ENCODE measurements at regions not wholly inside any gene's neighbourhood (a gene's known extent, or its start where the extent isn't known, plus 50 kb on each side); places are given as distances from the start of the nearest gene placed in this dataset.

DNA sequence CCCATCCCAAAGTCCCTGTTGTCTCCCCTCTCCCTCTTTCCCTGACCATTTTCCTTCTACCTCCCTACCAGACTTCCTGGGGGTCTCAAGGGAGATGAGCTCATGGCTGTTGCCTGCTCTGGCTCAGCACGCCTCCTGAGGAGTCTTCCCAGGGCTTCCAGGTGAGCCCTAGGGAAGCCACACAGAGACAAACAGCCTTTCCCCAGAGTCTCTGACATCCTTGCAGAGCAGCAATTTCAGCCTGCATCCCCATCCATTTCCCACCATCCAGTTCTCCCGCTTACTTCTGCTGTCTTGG, 189.2 kb upstream of the LINGO1 start:
- Histone ChIP-seq H3K27me3 (ENCODE audit: control insufficient read depth, insufficient read depth, low read length) (peaks cover 10% of the 10 kb centered on the region; the same call in 1 of the 2 replicates), H3K4me1 (ENCODE audit: control insufficient read depth, insufficient read depth, low read length) (no peaks in the 10 kb centered on the region), H3K27ac (ENCODE audit: low read length) (no peak overlapping the region), H3K4me3 (ENCODE audit: low read depth in 2 of 2, low read length in 2 of 2) (no peak overlapping the region), H3K36me3 (ENCODE audit: control insufficient read depth, insufficient read depth, low read length) (no peaks in the 10 kb centered on the region), H3K9me3 (ENCODE audit: control insufficient read depth, insufficient read depth, low read depth, low read length) (no peaks in the 10 kb centered on the region)
- ChIA-PET POLR2A (interaction anchor here (0.6 kb wide), 1 partner anchor 106 kb away, joined by 7 read pairs; no protein-coding TSS in a partner anchor), CTCF (interaction anchor here (0.6 to 3.0 kb wide), 9 partner anchors 22 to 188 kb away, joined by 3 to 36 read pairs (median 4); partner anchors contain the start of gene LINGO1)
- ATAC-seq (no peak), DNase-seq (ENCODE audit: low read depth, low spot score) (no peak)
- intact Hi-C loops (cut with micrococcal nuclease; ENCODE audit: unreplicated experiment) (loop anchor here (1.0 kb wide), 1 partner anchor 189 kb away; no protein-coding TSS in a partner anchor), in situ Hi-C loops (cut with HindIII; ENCODE audit: low pct_unique_long_range_greater_than_20kb, low sequenced_read_pairs) (no loop called here)
- TF ChIP-seq SIN3A (IDR thresholded peaks at IDR 0.05; ENCODE audit: borderline replicate concordance, insufficient read depth, low read depth, low read length): no peak
- TF ChIP-seq, protein P1, sequence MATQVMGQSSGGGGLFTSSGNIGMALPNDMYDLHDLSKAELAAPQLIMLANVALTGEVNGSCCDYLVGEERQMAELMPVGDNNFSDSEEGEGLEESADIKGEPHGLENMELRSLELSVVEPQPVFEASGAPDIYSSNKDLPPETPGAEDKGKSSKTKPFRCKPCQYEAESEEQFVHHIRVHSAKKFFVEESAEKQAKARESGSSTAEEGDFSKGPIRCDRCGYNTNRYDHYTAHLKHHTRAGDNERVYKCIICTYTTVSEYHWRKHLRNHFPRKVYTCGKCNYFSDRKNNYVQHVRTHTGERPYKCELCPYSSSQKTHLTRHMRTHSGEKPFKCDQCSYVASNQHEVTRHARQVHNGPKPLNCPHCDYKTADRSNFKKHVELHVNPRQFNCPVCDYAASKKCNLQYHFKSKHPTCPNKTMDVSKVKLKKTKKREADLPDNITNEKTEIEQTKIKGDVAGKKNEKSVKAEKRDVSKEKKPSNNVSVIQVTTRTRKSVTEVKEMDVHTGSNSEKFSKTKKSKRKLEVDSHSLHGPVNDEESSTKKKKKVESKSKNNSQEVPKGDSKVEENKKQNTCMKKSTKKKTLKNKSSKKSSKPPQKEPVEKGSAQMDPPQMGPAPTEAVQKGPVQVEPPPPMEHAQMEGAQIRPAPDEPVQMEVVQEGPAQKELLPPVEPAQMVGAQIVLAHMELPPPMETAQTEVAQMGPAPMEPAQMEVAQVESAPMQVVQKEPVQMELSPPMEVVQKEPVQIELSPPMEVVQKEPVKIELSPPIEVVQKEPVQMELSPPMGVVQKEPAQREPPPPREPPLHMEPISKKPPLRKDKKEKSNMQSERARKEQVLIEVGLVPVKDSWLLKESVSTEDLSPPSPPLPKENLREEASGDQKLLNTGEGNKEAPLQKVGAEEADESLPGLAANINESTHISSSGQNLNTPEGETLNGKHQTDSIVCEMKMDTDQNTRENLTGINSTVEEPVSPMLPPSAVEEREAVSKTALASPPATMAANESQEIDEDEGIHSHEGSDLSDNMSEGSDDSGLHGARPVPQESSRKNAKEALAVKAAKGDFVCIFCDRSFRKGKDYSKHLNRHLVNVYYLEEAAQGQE (IDR thresholded peaks at IDR 0.05; ENCODE audit: insufficient read depth in 1 of 2, low read depth in 2 of 2, low read length in 1 of 2): no peak
- TF ChIP-seq, protein P2, sequence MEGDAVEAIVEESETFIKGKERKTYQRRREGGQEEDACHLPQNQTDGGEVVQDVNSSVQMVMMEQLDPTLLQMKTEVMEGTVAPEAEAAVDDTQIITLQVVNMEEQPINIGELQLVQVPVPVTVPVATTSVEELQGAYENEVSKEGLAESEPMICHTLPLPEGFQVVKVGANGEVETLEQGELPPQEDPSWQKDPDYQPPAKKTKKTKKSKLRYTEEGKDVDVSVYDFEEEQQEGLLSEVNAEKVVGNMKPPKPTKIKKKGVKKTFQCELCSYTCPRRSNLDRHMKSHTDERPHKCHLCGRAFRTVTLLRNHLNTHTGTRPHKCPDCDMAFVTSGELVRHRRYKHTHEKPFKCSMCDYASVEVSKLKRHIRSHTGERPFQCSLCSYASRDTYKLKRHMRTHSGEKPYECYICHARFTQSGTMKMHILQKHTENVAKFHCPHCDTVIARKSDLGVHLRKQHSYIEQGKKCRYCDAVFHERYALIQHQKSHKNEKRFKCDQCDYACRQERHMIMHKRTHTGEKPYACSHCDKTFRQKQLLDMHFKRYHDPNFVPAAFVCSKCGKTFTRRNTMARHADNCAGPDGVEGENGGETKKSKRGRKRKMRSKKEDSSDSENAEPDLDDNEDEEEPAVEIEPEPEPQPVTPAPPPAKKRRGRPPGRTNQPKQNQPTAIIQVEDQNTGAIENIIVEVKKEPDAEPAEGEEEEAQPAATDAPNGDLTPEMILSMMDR (IDR thresholded peaks at IDR 0.05): no peak
- TF ChIP-seq POLR2AphosphoS5 (IDR thresholded peaks at IDR 0.05; ENCODE audit: low read depth, low read length): no peak
- no peak for TF ChIP-seq TCF7L2 (IDR thresholded peaks at IDR 0.05; ENCODE audit: low read depth, low read length)
- BruUV-seq (replicated peaks): no TSS peak

DNA sequence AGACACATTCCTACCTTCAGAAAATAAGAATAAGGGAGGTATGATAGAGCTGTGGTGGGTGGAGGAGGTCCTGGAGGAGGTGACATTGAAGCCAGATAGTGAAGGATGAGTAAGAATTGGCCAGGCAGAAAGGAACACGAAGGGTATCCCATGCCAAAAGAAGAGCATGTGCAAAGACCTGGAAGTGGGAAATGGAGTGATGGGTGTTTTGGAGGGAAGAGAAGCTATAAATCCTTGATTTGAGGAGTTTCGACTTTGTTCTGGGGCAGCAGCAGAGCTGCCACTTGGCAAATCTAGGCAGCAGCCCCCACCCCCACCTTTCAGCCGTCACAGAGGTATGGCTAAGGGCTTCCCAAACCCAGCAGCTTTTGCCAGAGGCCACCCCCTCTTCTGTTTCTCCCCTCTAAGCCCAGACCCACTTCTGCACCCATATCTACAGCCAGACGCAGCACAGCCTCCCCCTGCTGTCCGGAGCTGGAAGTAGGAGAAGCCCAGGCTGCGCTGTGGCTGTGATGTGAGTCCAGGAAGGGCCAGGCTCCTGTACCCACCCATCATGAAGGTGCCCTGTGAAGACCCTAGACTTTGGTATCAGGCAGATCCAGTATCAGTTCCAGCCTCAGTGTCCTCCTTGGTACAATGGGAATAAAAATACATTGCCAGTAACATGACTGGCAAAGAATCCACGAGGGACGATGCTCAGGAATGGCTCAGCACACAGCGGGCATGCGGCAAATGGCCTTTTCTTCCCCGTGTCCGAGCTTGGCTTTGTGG, 188.7 kb upstream of the LINGO1 start:
- Histone ChIP-seq H3K4me3 (ENCODE audit: low read depth in 2 of 2, low read length in 2 of 2) (no peak overlapping the region), H3K27me3 (ENCODE audit: control insufficient read depth, insufficient read depth, low read length) (peaks cover 10% of the 10 kb centered on the region; the same call in 1 of the 2 replicates), H3K36me3 (ENCODE audit: control insufficient read depth, insufficient read depth, low read length) (no peaks in the 10 kb centered on the region), H3K27ac (ENCODE audit: low read length) (no peak overlapping the region), H3K9me3 (ENCODE audit: control insufficient read depth, insufficient read depth, low read depth, low read length) (no peaks in the 10 kb centered on the region), H3K4me1 (ENCODE audit: control insufficient read depth, insufficient read depth, low read length) (no peaks in the 10 kb centered on the region)
- TF ChIP-seq, protein P1 (IDR thresholded peaks at IDR 0.05; ENCODE audit: insufficient read depth in 1 of 2, low read depth in 2 of 2, low read length in 1 of 2): no peak
- TF ChIP-seq, protein P2 (IDR thresholded peaks at IDR 0.05): peak; percentile 96
- CTCF ChIA-PET: interaction anchor here (0.6 to 3.0 kb wide), 18 partner anchors 13 to 278 kb away, joined by 3 to 36 read pairs (median 3); partner anchors contain the start of gene LINGO1
- no TSS peak for BruUV-seq (replicated peaks)
- peak; percentile 84 for ATAC-seq
- in situ Hi-C loops (cut with HindIII; ENCODE audit: low pct_unique_long_range_greater_than_20kb, low sequenced_read_pairs) (no loop called here), intact Hi-C loops (cut with micrococcal nuclease; ENCODE audit: unreplicated experiment) (loop anchor here (1.0 kb wide), 1 partner anchor 188 kb away; no protein-coding TSS in a partner anchor)
- POLR2A ChIA-PET: interaction anchor here (0.6 kb wide), 1 partner anchor 105 kb away, joined by 7 read pairs; no protein-coding TSS in a partner anchor
- peak; percentile 43 for DNase-seq (ENCODE audit: low read depth, low spot score)

Measured in Panc1 (cell line).